ENCODE measurements at regions not wholly inside any gene's neighbourhood (a gene's known extent, or its start where the extent isn't known, plus 50 kb on each side); places are given as distances from the start of the nearest gene placed in this dataset.
A peak's percentile ranks its signal among the peaks of the same experiment; 100 is the strongest.

GRCh38 chr9:130770093-130770492 lies 65.0 kb upstream of the ABL1 start:
- Histone ChIP-seq H3K36me3 (no peaks in the 10 kb centered on the region), H3K4me3 (no peak overlapping the region), H3K27me3 (no peaks in the 10 kb centered on the region), H3K9me3 (no peaks in the 10 kb centered on the region), H3K27ac (no peak overlapping the region), H3K4me1 (peaks cover 22% of the 10 kb centered on the region)
- no peak for ATAC-seq
- no peak for TF ChIP-seq CTCF (IDR thresholded peaks at IDR 0.05)
- DNase-seq = no peak
- intact Hi-C loops (cut with DNase I) = no loop called here

GRCh38 chr9:130770679-130771442 lies 64.2 kb upstream of the ABL1 start:
- intact Hi-C loops (cut with DNase I) = no loop called here
- H3K4me1 ChIP-seq = peaks cover 21% of the 10 kb centered on the region
- no peak for DNase-seq
- H3K36me3 ChIP-seq = no peaks in the 10 kb centered on the region
- no peak overlapping the region for H3K27ac ChIP-seq
- no peaks in the 10 kb centered on the region for H3K9me3 ChIP-seq
- no peaks in the 10 kb centered on the region for H3K27me3 ChIP-seq
- H3K4me3 ChIP-seq = no peak overlapping the region
- peak; percentile 81 for ATAC-seq
- TF ChIP-seq CTCF (IDR thresholded peaks at IDR 0.05) = peak; percentile 67

GRCh38 chr9:130772185-130772584 lies 62.9 kb upstream of the ABL1 start:
- Histone ChIP-seq H3K36me3 (no peaks in the 10 kb centered on the region), H3K4me1 (peaks cover 9% of the 10 kb centered on the region), H3K9me3 (no peaks in the 10 kb centered on the region), H3K4me3 (no peak overlapping the region), H3K27me3 (no peaks in the 10 kb centered on the region), H3K27ac (no peak overlapping the region)
- DNase-seq (no peak), ATAC-seq (no peak)
- intact Hi-C loops (cut with DNase I) = no loop called here
- no peak for TF ChIP-seq CTCF (IDR thresholded peaks at IDR 0.05)

GRCh38 chr9:130774183-130774582 lies 60.9 kb upstream of the ABL1 start:
- intact Hi-C loops (cut with DNase I) = no loop called here
- Histone ChIP-seq H3K27ac (no peak overlapping the region), H3K27me3 (no peaks in the 10 kb centered on the region), H3K36me3 (no peaks in the 10 kb centered on the region), H3K9me3 (no peaks in the 10 kb centered on the region), H3K4me1 (peaks cover 3% of the 10 kb centered on the region), H3K4me3 (no peak overlapping the region)
- DNase-seq = no peak
- ATAC-seq = peak; percentile 55
- TF ChIP-seq CTCF (IDR thresholded peaks at IDR 0.05) = no peak

- DNase-seq (no peak), ATAC-seq (no peak)
- no peak overlapping the region for H3K4me3 ChIP-seq
- TF ChIP-seq CTCF (IDR thresholded peaks at IDR 0.05) = no peak
- intact Hi-C loops (cut with DNase I) = no loop called here
- peaks cover 3% of the 10 kb centered on the region for H3K4me1 ChIP-seq
- no peaks in the 10 kb centered on the region for H3K9me3 ChIP-seq
- H3K27me3 ChIP-seq = no peaks in the 10 kb centered on the region
- no peaks in the 10 kb centered on the region for H3K36me3 ChIP-seq
- no peak overlapping the region for H3K27ac ChIP-seq
Measured at GRCh38 chr9:130775336-130775991, 59.6 kb upstream of the ABL1 start.

All from upper lobe of right lung (tissue), 1 donor.